Epithelial cell of esophagus (primary cell): ENCODE measurements at regions not wholly inside any gene's neighbourhood (a gene's known extent, or its start where the extent isn't known, plus 50 kb on each side); places are given as distances from the start of the nearest gene placed in this dataset.

Source experiments
- DNase-seq: peaks from one replicate; pipeline ENCODE4 v3.0.0; 2010; ENCODE audit warnings: low read depth
- H3K4me3 ChIP-seq: 2 replicates; pipeline ENCODE4 v1.5.1; 2011; ENCODE audit warnings: mild to moderate bottlenecking, low read length, control low read depth
- TF ChIP-seq, protein P1 (sequence below): IDR thresholded peaks from 2 replicates; pipeline ENCODE4 v1.5.1; 2011; ENCODE audit warnings: low read depth, mild to moderate bottlenecking, low read length, control low read depth, inconsistent platforms; ENCODE audit not compliant: insufficient read depth; ENCODE audit errors: missing control alignments

DNA sequence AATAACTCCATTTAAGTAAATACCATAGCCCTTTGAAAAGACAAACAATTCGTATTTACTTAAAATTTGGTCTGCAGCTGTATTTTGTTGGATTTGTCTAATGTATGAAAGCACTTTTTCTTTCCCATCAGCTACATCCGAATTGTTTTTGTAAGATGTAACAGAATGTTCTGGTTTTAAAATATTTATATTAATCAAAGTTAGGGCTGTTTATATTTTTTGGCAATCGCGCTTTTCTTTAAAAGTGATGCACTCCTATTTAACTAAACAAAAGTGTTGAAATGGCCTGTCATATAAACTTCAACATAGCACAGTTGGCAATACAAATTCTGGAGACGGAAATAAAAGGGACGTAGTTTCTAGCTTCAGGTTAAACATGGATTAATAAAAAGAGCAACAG, 216.3 kb upstream of the ADGRL2 start:
- TF ChIP-seq, protein P1, sequence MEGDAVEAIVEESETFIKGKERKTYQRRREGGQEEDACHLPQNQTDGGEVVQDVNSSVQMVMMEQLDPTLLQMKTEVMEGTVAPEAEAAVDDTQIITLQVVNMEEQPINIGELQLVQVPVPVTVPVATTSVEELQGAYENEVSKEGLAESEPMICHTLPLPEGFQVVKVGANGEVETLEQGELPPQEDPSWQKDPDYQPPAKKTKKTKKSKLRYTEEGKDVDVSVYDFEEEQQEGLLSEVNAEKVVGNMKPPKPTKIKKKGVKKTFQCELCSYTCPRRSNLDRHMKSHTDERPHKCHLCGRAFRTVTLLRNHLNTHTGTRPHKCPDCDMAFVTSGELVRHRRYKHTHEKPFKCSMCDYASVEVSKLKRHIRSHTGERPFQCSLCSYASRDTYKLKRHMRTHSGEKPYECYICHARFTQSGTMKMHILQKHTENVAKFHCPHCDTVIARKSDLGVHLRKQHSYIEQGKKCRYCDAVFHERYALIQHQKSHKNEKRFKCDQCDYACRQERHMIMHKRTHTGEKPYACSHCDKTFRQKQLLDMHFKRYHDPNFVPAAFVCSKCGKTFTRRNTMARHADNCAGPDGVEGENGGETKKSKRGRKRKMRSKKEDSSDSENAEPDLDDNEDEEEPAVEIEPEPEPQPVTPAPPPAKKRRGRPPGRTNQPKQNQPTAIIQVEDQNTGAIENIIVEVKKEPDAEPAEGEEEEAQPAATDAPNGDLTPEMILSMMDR = no peak
- H3K4me3 ChIP-seq = no peak overlapping the region
- no peak for DNase-seq

DNA sequence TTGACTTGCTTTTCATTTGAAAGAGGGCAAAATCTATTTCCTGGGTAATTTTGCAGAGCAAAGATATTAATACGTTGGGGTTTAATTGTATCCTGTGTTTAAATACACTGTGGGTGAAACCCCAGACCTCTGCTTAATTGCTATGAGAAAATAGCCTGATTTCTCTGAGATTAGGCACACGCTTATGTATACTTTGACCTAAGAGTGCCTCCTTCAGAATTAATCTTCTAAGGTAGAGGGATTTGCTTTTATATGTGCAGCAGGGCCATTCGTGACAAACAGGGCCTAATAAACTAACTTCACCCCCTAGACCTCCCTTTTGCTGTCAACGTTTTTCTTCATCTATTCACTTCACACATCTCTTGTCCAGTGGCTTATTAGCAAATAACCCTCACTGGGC, 216.9 kb upstream of the ADGRL2 start:
- no peak overlapping the region for H3K4me3 ChIP-seq
- TF ChIP-seq, protein P1 = no peak
- no peak for DNase-seq

DNA sequence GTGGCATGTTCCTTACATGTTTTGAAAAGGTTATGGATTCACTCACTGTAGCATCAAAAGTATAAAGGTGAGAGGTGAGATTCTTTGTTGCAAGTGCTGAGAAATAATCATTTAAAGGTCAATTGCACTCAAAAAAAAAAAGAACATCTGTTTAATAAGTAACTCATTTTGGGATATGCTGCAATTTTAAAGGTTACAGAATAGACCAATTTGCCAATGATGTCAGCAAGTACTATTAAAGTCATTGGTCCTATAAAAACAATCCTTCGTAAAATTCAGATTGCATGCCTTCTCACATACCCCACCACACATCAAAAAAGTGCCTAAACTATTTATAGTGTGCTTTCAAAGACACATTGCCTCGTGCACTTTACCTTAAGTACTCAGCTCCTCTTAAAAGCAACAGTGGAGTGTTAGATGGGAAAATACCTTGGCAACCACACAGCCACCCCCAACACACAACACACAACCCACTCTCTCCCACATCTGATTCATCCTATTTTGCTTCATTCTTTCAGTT, 218.2 kb upstream of the ADGRL2 start:
- DNase-seq = no peak
- TF ChIP-seq, protein P1 = no peak
- no peak overlapping the region for H3K4me3 ChIP-seq

DNA sequence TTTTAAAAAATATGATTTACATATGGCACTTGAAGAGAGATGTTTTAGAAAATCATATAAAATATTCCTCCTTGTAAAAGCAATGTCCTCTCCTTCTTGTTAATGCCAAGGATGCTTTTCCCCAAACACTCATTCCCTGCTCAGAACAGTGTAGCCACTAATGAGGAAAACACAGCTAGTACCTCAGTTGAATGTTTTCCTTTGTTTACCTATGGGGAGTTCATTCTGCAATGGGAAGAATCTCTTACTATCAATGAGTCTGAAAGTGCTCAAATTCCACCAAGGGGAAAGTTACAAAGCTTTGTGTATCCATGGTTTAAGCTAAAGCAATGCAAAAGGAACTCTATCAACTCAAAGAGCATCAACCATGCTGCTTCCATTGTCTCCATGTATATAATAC, 221.9 kb upstream of the ADGRL2 start:
- DNase-seq = no peak
- no peak overlapping the region for H3K4me3 ChIP-seq
- TF ChIP-seq, protein P1 = no peak

DNA sequence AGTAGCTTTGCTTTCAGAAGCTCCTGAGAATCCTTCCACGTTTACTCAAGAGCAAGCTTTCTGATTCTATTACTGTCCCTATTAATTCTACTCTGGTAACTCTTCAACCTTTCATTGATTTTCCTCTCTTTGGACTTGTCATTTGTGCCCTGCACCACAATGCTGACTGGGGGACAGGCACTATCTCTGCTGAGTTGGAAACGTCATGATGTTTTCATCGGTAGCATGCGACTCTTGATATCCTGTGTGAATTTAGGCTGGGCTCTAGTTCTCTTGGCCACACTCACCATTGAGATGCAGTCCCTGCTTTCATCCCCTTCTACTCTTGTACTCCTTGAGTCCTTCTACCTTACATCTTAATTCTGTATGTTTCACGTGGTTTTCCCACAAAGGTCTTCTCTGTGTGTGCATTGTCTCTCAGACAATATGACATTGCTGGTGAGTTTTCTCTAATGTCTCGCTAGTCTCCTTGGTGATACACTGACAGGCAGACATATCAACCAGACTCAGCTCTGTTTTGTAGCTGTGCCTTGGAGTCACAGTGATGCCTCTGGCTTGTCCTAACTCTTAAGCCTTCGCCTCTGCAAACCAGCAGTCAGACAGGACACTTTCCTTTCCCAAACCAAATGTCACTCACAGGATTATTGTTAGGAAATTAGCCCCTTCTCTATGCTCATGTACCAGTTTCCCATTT, 223.6 kb upstream of the ADGRL2 start:
- DNase-seq = no peak
- no peak overlapping the region for H3K4me3 ChIP-seq
- TF ChIP-seq, protein P1 = no peak

DNA sequence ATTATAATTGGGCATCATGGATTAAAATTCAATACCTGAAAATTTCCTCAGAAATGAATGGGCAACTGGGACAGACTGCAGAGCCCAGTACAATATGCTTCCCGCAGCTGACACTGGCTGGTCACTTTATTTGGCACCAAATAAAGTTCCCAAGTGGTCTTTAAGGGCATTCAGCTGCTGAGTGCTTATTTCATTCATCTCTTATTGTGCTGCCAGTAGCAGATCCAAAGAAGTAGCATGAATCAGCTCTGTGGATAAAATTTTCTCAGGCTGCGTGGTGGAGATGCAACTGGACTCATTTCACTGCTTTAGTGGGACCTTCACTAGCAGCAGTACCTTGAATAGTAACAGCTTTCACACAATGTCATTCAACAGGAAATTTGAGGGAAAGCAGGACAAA, 226.3 kb upstream of the ADGRL2 start:
- DNase-seq = no peak
- no peak overlapping the region for H3K4me3 ChIP-seq
- TF ChIP-seq, protein P1 = no peak

DNA sequence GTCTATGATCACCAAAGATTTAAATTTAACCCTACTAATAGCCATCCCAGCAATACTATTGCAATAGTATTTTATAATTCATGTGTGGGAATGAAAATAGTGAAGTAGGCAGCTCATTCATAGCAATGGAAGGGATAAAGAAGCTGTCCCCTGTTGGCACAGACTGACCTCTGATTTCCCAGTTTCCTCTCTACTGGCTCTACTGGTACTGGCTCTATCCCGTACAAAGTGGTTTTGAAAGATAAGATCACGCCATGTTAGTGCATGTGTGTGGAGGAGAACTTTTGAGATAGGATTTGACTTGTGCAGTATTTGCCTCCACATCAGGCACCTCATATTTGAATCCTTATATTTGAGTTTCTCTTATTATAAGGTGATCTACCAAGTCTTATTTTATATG, 227.3 kb upstream of the ADGRL2 start:
- no peak overlapping the region for H3K4me3 ChIP-seq
- TF ChIP-seq, protein P1 = no peak
- DNase-seq = no peak
